HEK293 (cell line): ENCODE measurements at regions not wholly inside any gene's neighbourhood (a gene's known extent, or its start where the extent isn't known, plus 50 kb on each side); places are given as distances from the start of the nearest gene placed in this dataset.

Experiments
- SETDB1 ChIP-seq: IDR thresholded peaks from one replicate; pipeline ENCODE4 v1.6.1; 2017; ENCODE audit warnings: mild to moderate bottlenecking, low read length, moderate library complexity, mixed read lengths; ENCODE audit not compliant: insufficient read length
- ZNF133 ChIP-seq: fragments of 450-650 bp; formaldehyde crosslinking; IDR thresholded peaks from 2 replicates; pipeline ENCODE4 v1.5.1; 2016; ENCODE audit warnings: missing biosample characterization, missing genetic modification characterization
- ZNF155 ChIP-seq: fragments of 450-650 bp; formaldehyde crosslinking; IDR thresholded peaks from 2 replicates; pipeline ENCODE4 v1.5.1; 2016; ENCODE audit warnings: missing biosample characterization, missing genetic modification characterization
- ZNF202 ChIP-seq: fragments of 450-650 bp; formaldehyde crosslinking; IDR thresholded peaks from 2 replicates; pipeline ENCODE4 v1.5.1; 2016; ENCODE audit warnings: missing biosample characterization, missing genetic modification characterization, borderline replicate concordance
- ZNF521 ChIP-seq: fragments of 450-650 bp; formaldehyde crosslinking; IDR thresholded peaks from 2 replicates; pipeline ENCODE4 v1.5.1; 2017; ENCODE audit warnings: missing biosample characterization, mild to moderate bottlenecking, missing genetic modification characterization
- ZNF530 ChIP-seq: fragments of 450-650 bp; formaldehyde crosslinking; IDR thresholded peaks from 2 replicates; pipeline ENCODE4 v1.5.1; 2016; ENCODE audit warnings: low read depth, missing biosample characterization, missing genetic modification characterization
- TF ChIP-seq, protein P1 (sequence below): fragments of 450-650 bp; formaldehyde crosslinking; IDR thresholded peaks from 2 replicates; pipeline ENCODE4 v1.5.1; 2016; ENCODE audit warnings: missing biosample characterization, missing genetic modification characterization

DNA sequence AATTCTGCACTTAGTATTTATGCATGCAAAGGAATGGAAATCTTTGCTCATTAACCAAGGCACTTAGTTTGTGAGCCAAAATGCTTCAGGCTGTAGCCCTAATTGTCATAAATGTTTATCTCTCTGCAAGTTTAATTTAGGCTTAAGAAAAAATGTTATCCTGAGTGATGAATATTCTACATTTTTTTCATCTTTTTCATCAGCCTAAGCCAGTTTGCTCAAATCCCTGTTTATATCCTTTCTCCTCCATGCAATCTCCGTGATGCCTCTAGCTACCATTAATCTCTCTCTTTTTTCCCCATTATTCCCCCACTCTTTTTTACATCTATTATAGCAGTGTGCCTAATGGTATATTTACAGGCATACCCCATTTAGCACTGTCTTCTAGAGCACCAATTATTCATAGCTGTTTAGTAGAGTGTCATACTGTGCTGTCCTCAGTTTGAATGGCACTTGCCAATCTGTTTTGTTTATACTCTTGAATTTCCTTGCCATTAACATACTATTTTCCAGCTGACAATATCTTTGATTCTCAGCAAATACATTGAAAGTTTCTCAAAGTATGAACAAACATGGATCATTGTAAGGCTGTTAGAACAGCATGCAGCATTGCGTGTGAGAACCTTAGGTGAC lies 1457.0 kb downstream of the MAT2B start:
- no peak for TF ChIP-seq ZNF530 (tag by site-specific recombination)
- no peak for TF ChIP-seq ZNF155 (tag by site-specific recombination)
- TF ChIP-seq, protein P1, sequence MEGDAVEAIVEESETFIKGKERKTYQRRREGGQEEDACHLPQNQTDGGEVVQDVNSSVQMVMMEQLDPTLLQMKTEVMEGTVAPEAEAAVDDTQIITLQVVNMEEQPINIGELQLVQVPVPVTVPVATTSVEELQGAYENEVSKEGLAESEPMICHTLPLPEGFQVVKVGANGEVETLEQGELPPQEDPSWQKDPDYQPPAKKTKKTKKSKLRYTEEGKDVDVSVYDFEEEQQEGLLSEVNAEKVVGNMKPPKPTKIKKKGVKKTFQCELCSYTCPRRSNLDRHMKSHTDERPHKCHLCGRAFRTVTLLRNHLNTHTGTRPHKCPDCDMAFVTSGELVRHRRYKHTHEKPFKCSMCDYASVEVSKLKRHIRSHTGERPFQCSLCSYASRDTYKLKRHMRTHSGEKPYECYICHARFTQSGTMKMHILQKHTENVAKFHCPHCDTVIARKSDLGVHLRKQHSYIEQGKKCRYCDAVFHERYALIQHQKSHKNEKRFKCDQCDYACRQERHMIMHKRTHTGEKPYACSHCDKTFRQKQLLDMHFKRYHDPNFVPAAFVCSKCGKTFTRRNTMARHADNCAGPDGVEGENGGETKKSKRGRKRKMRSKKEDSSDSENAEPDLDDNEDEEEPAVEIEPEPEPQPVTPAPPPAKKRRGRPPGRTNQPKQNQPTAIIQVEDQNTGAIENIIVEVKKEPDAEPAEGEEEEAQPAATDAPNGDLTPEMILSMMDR (tag by site-specific recombination): no peak
- no peak for TF ChIP-seq ZNF521 (tag by site-specific recombination)
- no peak for TF ChIP-seq ZNF133 (tag by site-specific recombination)
- TF ChIP-seq ZNF202 (tag by site-specific recombination): no peak
- TF ChIP-seq SETDB1: no peak
